Panc1 (cell line): ENCODE measurements at regions not wholly inside any gene's neighbourhood (a gene's known extent, or its start where the extent isn't known, plus 50 kb on each side); places are given as distances from the start of the nearest gene placed in this dataset.

Source experiments
- CTCF ChIP-seq: fragments of 450-650 bp; IDR thresholded peaks from 2 replicates; pipeline ENCODE4 v1.5.1; 2017; ENCODE audit warnings: mild to moderate bottlenecking
- POLR2AphosphoS5 ChIP-seq: IDR thresholded peaks from 2 replicates; pipeline ENCODE4 v1.6.1; 2012; ENCODE audit warnings: mild to moderate bottlenecking, low read depth, low read length, moderate library complexity
- SIN3A ChIP-seq: IDR thresholded peaks from 2 replicates; pipeline ENCODE4 v1.6.1; 2012; ENCODE audit warnings: low read depth, mild to moderate bottlenecking, low read length, moderate library complexity, borderline replicate concordance; ENCODE audit not compliant: insufficient read depth
- TCF7L2 ChIP-seq: IDR thresholded peaks from 2 replicates; pipeline ENCODE4 v1.6.1; 2011; ENCODE audit warnings: mild to moderate bottlenecking, low read depth, low read length, inconsistent platforms
- TF ChIP-seq, protein P1 (sequence below), 2 experiments: IDR thresholded peaks; 2 replicates each; pipeline ENCODE4 v1.6.1; 2011 to 2012; ENCODE audit warnings: low read depth in 2 of 2, control low read depth in 1 of 2, low read length in 1 of 2, mild to moderate bottlenecking in 1 of 2, moderate library complexity in 1 of 2; ENCODE audit not compliant: insufficient read depth in 1 of 2

GRCh38 chr6:164359036-164359435 is 944.5 kb downstream of the QKI start:
- TF ChIP-seq CTCF = no peak
- no peak for TF ChIP-seq TCF7L2
- TF ChIP-seq, protein P1, sequence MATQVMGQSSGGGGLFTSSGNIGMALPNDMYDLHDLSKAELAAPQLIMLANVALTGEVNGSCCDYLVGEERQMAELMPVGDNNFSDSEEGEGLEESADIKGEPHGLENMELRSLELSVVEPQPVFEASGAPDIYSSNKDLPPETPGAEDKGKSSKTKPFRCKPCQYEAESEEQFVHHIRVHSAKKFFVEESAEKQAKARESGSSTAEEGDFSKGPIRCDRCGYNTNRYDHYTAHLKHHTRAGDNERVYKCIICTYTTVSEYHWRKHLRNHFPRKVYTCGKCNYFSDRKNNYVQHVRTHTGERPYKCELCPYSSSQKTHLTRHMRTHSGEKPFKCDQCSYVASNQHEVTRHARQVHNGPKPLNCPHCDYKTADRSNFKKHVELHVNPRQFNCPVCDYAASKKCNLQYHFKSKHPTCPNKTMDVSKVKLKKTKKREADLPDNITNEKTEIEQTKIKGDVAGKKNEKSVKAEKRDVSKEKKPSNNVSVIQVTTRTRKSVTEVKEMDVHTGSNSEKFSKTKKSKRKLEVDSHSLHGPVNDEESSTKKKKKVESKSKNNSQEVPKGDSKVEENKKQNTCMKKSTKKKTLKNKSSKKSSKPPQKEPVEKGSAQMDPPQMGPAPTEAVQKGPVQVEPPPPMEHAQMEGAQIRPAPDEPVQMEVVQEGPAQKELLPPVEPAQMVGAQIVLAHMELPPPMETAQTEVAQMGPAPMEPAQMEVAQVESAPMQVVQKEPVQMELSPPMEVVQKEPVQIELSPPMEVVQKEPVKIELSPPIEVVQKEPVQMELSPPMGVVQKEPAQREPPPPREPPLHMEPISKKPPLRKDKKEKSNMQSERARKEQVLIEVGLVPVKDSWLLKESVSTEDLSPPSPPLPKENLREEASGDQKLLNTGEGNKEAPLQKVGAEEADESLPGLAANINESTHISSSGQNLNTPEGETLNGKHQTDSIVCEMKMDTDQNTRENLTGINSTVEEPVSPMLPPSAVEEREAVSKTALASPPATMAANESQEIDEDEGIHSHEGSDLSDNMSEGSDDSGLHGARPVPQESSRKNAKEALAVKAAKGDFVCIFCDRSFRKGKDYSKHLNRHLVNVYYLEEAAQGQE (IDR thresholded peaks at IDR 0.05; ENCODE audit: insufficient read depth in 1 of 2, low read depth in 2 of 2, low read length in 1 of 2) = no peak
- no peak for TF ChIP-seq POLR2AphosphoS5
- no peak for TF ChIP-seq SIN3A
